Suprapubic skin (tissue), 3 donors: ENCODE measurements at regions not wholly inside any gene's neighbourhood (a gene's known extent, or its start where the extent isn't known, plus 50 kb on each side); places are given as distances from the start of the nearest gene placed in this dataset.

ENCODE experiments used
- POLR2AphosphoS5 ChIP-seq, 3 donors: sonication (generic); formaldehyde crosslinking; IDR thresholded peaks; one replicate each; pipeline ENCODE4 v1.6.1; 2017; ENCODE audit warnings: antibody characterized with exemption in 3 of 3
- TF ChIP-seq, protein P1 (sequence below), 2 donors: fragments of 200-600 bp in 1 of 2; fragments of 450-650 bp in 1 of 2; sonication (generic) in 1 of 2; IDR thresholded peaks; one replicate each; pipeline ENCODE4 v1.5.1; 2016 to 2019; ENCODE audit warnings: antibody characterized with exemption in 2 of 2, mild to moderate bottlenecking in 1 of 2, moderate library complexity in 1 of 2

GRCh38 chr4:136311774-136312173 lies 1220.5 kb downstream of the PCDH18 start:
- TF ChIP-seq, protein P1, sequence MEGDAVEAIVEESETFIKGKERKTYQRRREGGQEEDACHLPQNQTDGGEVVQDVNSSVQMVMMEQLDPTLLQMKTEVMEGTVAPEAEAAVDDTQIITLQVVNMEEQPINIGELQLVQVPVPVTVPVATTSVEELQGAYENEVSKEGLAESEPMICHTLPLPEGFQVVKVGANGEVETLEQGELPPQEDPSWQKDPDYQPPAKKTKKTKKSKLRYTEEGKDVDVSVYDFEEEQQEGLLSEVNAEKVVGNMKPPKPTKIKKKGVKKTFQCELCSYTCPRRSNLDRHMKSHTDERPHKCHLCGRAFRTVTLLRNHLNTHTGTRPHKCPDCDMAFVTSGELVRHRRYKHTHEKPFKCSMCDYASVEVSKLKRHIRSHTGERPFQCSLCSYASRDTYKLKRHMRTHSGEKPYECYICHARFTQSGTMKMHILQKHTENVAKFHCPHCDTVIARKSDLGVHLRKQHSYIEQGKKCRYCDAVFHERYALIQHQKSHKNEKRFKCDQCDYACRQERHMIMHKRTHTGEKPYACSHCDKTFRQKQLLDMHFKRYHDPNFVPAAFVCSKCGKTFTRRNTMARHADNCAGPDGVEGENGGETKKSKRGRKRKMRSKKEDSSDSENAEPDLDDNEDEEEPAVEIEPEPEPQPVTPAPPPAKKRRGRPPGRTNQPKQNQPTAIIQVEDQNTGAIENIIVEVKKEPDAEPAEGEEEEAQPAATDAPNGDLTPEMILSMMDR (IDR thresholded peaks at IDR 0.05): no peak
- no peak for TF ChIP-seq POLR2AphosphoS5 (IDR thresholded peaks at IDR 0.05)
